ENCODE measurements at regions not wholly inside any gene's neighbourhood (a gene's known extent, or its start where the extent isn't known, plus 50 kb on each side); places are given as distances from the start of the nearest gene placed in this dataset.

GRCh38 chr1:18569811-18570545 lies 60.7 kb upstream of the PAX7 start:
- Histone ChIP-seq H2AFZ (ENCODE audit: low read depth, low read length) (no peak overlapping the region), H3K9me3 (ENCODE audit: insufficient read depth, low read length, severe bottlenecking) (no peaks in the 10 kb centered on the region), H3K36me3 (ENCODE audit: insufficient read depth, low read length) (no peaks in the 10 kb centered on the region), H3K79me2 (ENCODE audit: insufficient read depth, low read length) (no peaks in the 10 kb centered on the region), H3K27ac (ENCODE audit: low read length) (no peak overlapping the region), H3K4me3 (ENCODE audit: low read depth in 1 of 2, low read length in 2 of 2) (no peak overlapping the region), H3K27me3 (ENCODE audit: insufficient read depth, low read length, poor library complexity) (peaks cover under 1% of the 10 kb centered on the region), H4K20me1 (ENCODE audit: insufficient read depth, low read length) (no peaks in the 10 kb centered on the region; the same call in 1 of the 2 replicates), H3K4me1 (ENCODE audit: insufficient read depth, low read length) (no peaks in the 10 kb centered on the region), H3K9ac (ENCODE audit: low read depth, low read length) (no peak overlapping the region), H3K4me2 (ENCODE audit: insufficient read depth, low read length) (no peak overlapping the region)
- ATAC-seq (ENCODE audit: insufficient read depth, low read depth) = no peak
- no peak for DNase-seq
- TF ChIP-seq CTCF (IDR thresholded peaks at IDR 0.05; ENCODE audit: borderline replicate concordance, extremely low read depth, low read length, poor library complexity, severe bottlenecking) (no peak), EZH2 (IDR thresholded peaks at IDR 0.05; ENCODE audit: borderline replicate concordance, low read depth, low read length, severe bottlenecking) (no peak)

- Histone ChIP-seq H3K27ac (ENCODE audit: low read length) (no peak overlapping the region), H3K27me3 (ENCODE audit: insufficient read depth, low read length, poor library complexity) (no peaks in the 10 kb centered on the region), H3K79me2 (ENCODE audit: insufficient read depth, low read length) (no peaks in the 10 kb centered on the region), H2AFZ (ENCODE audit: low read depth, low read length) (no peak overlapping the region), H3K9me3 (ENCODE audit: insufficient read depth, low read length, severe bottlenecking) (no peaks in the 10 kb centered on the region), H3K4me2 (ENCODE audit: insufficient read depth, low read length) (no peak overlapping the region), H3K9ac (ENCODE audit: low read depth, low read length) (no peak overlapping the region), H3K36me3 (ENCODE audit: insufficient read depth, low read length) (no peaks in the 10 kb centered on the region), H4K20me1 (ENCODE audit: insufficient read depth, low read length) (no peaks in the 10 kb centered on the region; the same call in 1 of the 2 replicates), H3K4me3 (ENCODE audit: low read depth in 1 of 2, low read length in 2 of 2) (no peak overlapping the region), H3K4me1 (ENCODE audit: insufficient read depth, low read length) (no peaks in the 10 kb centered on the region)
- DNase-seq (no peak), ATAC-seq (ENCODE audit: insufficient read depth, low read depth) (no peak)
- TF ChIP-seq EZH2 (IDR thresholded peaks at IDR 0.05; ENCODE audit: borderline replicate concordance, low read depth, low read length, severe bottlenecking) (no peak), CTCF (IDR thresholded peaks at IDR 0.05; ENCODE audit: borderline replicate concordance, extremely low read depth, low read length, poor library complexity, severe bottlenecking) (no peak)
These were observed 59.4 kb upstream of the PAX7 start for GRCh38 chr1:18571275-18571674.

- H3K4me3 ChIP-seq (ENCODE audit: low read depth in 1 of 2, low read length in 2 of 2) = no peak overlapping the region
- no peaks in the 10 kb centered on the region; the same call in 1 of the 2 replicates for H4K20me1 ChIP-seq (ENCODE audit: insufficient read depth, low read length)
- no peak overlapping the region for H3K27ac ChIP-seq (ENCODE audit: low read length)
- H3K36me3 ChIP-seq (ENCODE audit: insufficient read depth, low read length) = no peaks in the 10 kb centered on the region
- no peak overlapping the region for H2AFZ ChIP-seq (ENCODE audit: low read depth, low read length)
- H3K79me2 ChIP-seq (ENCODE audit: insufficient read depth, low read length) = no peaks in the 10 kb centered on the region
- no peak for DNase-seq
- H3K4me1 ChIP-seq (ENCODE audit: insufficient read depth, low read length) = no peaks in the 10 kb centered on the region
- H3K9ac ChIP-seq (ENCODE audit: low read depth, low read length) = no peak overlapping the region
- no peaks in the 10 kb centered on the region for H3K9me3 ChIP-seq (ENCODE audit: insufficient read depth, low read length, severe bottlenecking)
- no peak overlapping the region for H3K4me2 ChIP-seq (ENCODE audit: insufficient read depth, low read length)
- H3K27me3 ChIP-seq (ENCODE audit: insufficient read depth, low read length, poor library complexity) = no peaks in the 10 kb centered on the region
- ATAC-seq (ENCODE audit: insufficient read depth, low read depth) = no peak
- TF ChIP-seq EZH2 (IDR thresholded peaks at IDR 0.05; ENCODE audit: borderline replicate concordance, low read depth, low read length, severe bottlenecking) (no peak), CTCF (IDR thresholded peaks at IDR 0.05; ENCODE audit: borderline replicate concordance, extremely low read depth, low read length, poor library complexity, severe bottlenecking) (no peak)
These were observed 58.4 kb upstream of the PAX7 start for GRCh38 chr1:18572022-18572880.

Data from DND-41 (cell line).